Endothelial cell of umbilical vein (primary cell): ENCODE measurements at regions not wholly inside any gene's neighbourhood (a gene's known extent, or its start where the extent isn't known, plus 50 kb on each side); places are given as distances from the start of the nearest gene placed in this dataset.

Experiments
- BruUV-seq: library from RNA; stranded (reverse); fragments of 400-500 nt; replicated peaks from 2 replicates; lab custom pipeline; 2021; lab: Mats Ljungman, UMichigan
- CTCF ChIA-PET: fragments of 300-600, 350-600 bp; sonication (Branson Sonifier 250); formaldehyde crosslinking; loops from one replicate; lab custom pipeline; 2021; ENCODE audit warnings: antibody characterized with exemption, inconsistent platforms; lab: Charles Lee
- POLR2A ChIA-PET: fragments of 300-600, 350-600 bp; sonication (Branson Sonifier 250); formaldehyde crosslinking; loops from one replicate; lab custom pipeline; 2021; ENCODE audit warnings: antibody characterized with exemption, inconsistent platforms; lab: Charles Lee
- DNase-seq: peaks from one replicate; pipeline ENCODE4 v3.0.0-alpha.2; 2011; ENCODE audit warnings: low read depth, low spot score
- FAIRE-seq: peaks from 2 replicates; lab custom pipeline; 2011; peaks lifted over from hg19 to GRCh38; lab: Jason Lieb, UNC
- H2AFZ ChIP-seq: 2 replicates; pipeline ENCODE4 v1.6.0; 2012; ENCODE audit warnings: low read depth, low read length, control low read depth, inconsistent platforms
- H3K27ac ChIP-seq: 2 replicates; pipeline ENCODE4 v1.5.1; 2011; ENCODE audit warnings: low read depth, mild to moderate bottlenecking, control low read depth, low read length, moderate library complexity; ENCODE audit not compliant: insufficient read depth
- H3K27me3 ChIP-seq, 2 experiments: 2 replicates each; pipeline versions ENCODE4 v1.6.0 to v1.6.1; 2011; ENCODE audit warnings: low read length in 2 of 2, mixed read lengths in 1 of 2; ENCODE audit not compliant: control insufficient read depth in 2 of 2, insufficient read depth in 2 of 2
- H3K36me3 ChIP-seq, 2 experiments: 2 replicates in 1 of 2; 3 replicates in 1 of 2; pipeline ENCODE4 v1.5.1; 2011; ENCODE audit warnings: low read length in 2 of 2, mild to moderate bottlenecking in 1 of 2, moderate library complexity in 1 of 2; ENCODE audit not compliant: control insufficient read depth in 2 of 2, insufficient read depth in 2 of 2; ENCODE audit errors: extremely low read depth in 1 of 2
- H3K4me1 ChIP-seq: 3 replicates; pipeline ENCODE4 v1.5.1; 2011; ENCODE audit warnings: mild to moderate bottlenecking, low read length; ENCODE audit not compliant: control insufficient read depth, insufficient read depth; ENCODE audit errors: extremely low read depth
- H3K4me2 ChIP-seq: 2 replicates; pipeline ENCODE4 v1.6.1; 2011; ENCODE audit warnings: low read length, control low read depth, mixed read lengths; ENCODE audit not compliant: insufficient read depth
- H3K4me3 ChIP-seq, 3 experiments: fragments of 200-600 bp in 1 of 3; sonication (generic), shearing (Covaris generic) in 1 of 3; replicated peaks in 1 of 3; 2 replicates each; pipeline ENCODE4 v1.5.1; 2011 to 2016; ENCODE audit warnings: control low read depth in 3 of 3, low read length in 3 of 3, mild to moderate bottlenecking in 2 of 3, inconsistent platforms in 1 of 3, low read depth in 1 of 3, moderate library complexity in 1 of 3; ENCODE audit not compliant: insufficient read depth in 1 of 3
- H3K79me2 ChIP-seq: 2 replicates; pipeline ENCODE4 v1.6.0; 2012; ENCODE audit warnings: low read length, inconsistent platforms; ENCODE audit not compliant: control insufficient read depth, insufficient read depth
- H3K9ac ChIP-seq: replicated peaks from 2 replicates; pipeline ENCODE3; 2011; ENCODE audit warnings: low read length, control low read depth; ENCODE audit not compliant: insufficient read depth; ENCODE audit errors: extremely low read depth
- H3K9me1 ChIP-seq: replicated peaks from 3 replicates; pipeline ENCODE4 v1.6.0; 2011; ENCODE audit warnings: mild to moderate bottlenecking, low read length; ENCODE audit not compliant: control insufficient read depth, insufficient read depth; ENCODE audit errors: extremely low read depth
- H3K9me3 ChIP-seq: replicated peaks from 2 replicates; pipeline ENCODE4 v1.5.1; 2012; ENCODE audit warnings: low read length, inconsistent platforms; ENCODE audit not compliant: control insufficient read depth, insufficient read depth
- H4K20me1 ChIP-seq: replicated peaks from 2 replicates; pipeline ENCODE3; 2011; ENCODE audit warnings: mild to moderate bottlenecking, low read length; ENCODE audit not compliant: control insufficient read depth, insufficient read depth; ENCODE audit errors: extremely low read depth
- EZH2 ChIP-seq: IDR thresholded peaks from 2 replicates; pipeline ENCODE4 v1.6.1; 2012; ENCODE audit warnings: borderline replicate concordance, low read depth, mild to moderate bottlenecking, moderate library complexity, low read length, inconsistent platforms; ENCODE audit not compliant: severe bottlenecking
- FOS ChIP-seq: IDR thresholded peaks from 2 replicates; pipeline ENCODE4 v1.6.1; 2011; ENCODE audit warnings: mild to moderate bottlenecking, low read length, moderate library complexity, borderline replicate concordance; ENCODE audit not compliant: insufficient read depth
- GATA2 ChIP-seq: IDR thresholded peaks from 2 replicates; pipeline ENCODE4 v1.7.0; 2011; ENCODE audit warnings: low read depth, mild to moderate bottlenecking, moderate library complexity, mixed read lengths, low read length; ENCODE audit not compliant: insufficient read length, insufficient read depth
- JUN ChIP-seq: IDR thresholded peaks from 2 replicates; pipeline ENCODE4 v1.6.1; 2011; ENCODE audit warnings: borderline replicate concordance, low read depth; ENCODE audit not compliant: insufficient read length, insufficient read depth
- MYC ChIP-seq: IDR thresholded peaks from one replicate; pipeline ENCODE4 v1.6.1; 2011; ENCODE audit warnings: mild to moderate bottlenecking, low read depth, low read length
- POLR2A ChIP-seq: IDR thresholded peaks from 2 replicates; pipeline ENCODE4 v1.6.1; 2012; ENCODE audit warnings: low read depth, mild to moderate bottlenecking, control low read depth, low read length
- POLR2AphosphoS5 ChIP-seq: IDR thresholded peaks from 2 replicates; pipeline ENCODE4 v1.6.1; 2012; ENCODE audit warnings: low read depth, mild to moderate bottlenecking, control low read depth, low read length, moderate library complexity; ENCODE audit not compliant: insufficient read depth
- dilution Hi-C: fragments of 300-500 bp; cut with MboI; formaldehyde crosslinking; loops from one replicate; pipeline ENCODE4 v1.15.0; 2019; ENCODE audit warnings: low sequenced_read_pairs; ENCODE audit not compliant: extremely low pct_ligation_motif_present
- intact Hi-C: fragments of 100-400 bp; cut with micrococcal nuclease; formaldehyde crosslinking; loops from one replicate; pipeline ENCODE4 v1.10.0; 2022
- TF ChIP-seq, protein P1 (sequence below): IDR thresholded peaks from 2 replicates; pipeline ENCODE4 v1.6.1; 2011; ENCODE audit not compliant: insufficient read depth, insufficient read length
- TF ChIP-seq, protein P2 (sequence below), 2 donors: IDR thresholded peaks; 1 replicate in 1 of 2; 2 replicates in 1 of 2; pipeline ENCODE4 v1.5.1; 2011; ENCODE audit warnings: low read length in 2 of 2, mild to moderate bottlenecking in 2 of 2, moderate library complexity in 2 of 2, control low read depth in 1 of 2, inconsistent platforms in 1 of 2, low read depth in 1 of 2; ENCODE audit not compliant: insufficient read depth in 1 of 2; ENCODE audit errors: extremely low read depth in 1 of 2

DNA sequence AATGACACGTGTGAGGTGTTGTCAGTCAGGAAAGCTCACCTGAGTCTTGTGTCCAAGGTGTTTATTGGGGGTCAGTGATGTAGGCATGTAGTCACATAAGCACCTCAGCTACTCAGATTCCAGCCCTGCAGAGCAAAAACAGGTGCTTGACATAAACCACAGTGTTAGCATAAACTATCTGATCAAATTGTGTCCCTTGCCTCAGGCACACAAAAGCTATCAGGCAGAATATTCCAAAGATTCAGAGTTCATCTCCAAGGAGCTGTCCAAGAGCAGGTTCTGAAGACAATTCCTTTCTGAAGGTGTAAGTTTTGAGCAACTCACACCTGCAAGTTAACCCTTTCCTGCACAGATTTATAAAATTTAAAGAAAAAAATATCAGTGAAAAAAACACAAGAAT lies 102.2 kb upstream of the ITGA1 start:
- no TSS peak for BruUV-seq
- no peak for DNase-seq
- ChIA-PET CTCF (interaction anchor here (1.9 to 2.2 kb wide), 2 partner anchors 8 to 230 kb away, joined by 6 read pairs; no protein-coding TSS in a partner anchor), POLR2A (no interaction called here)
- dilution Hi-C loops (no loop called here), intact Hi-C loops (no loop called here)
- FAIRE-seq: no peak
- H4K20me1 ChIP-seq: no peaks in the 10 kb centered on the region
- H3K36me3 ChIP-seq: no peaks in the 10 kb centered on the region
- H3K27me3 ChIP-seq: no peaks in the 10 kb centered on the region
- H3K9ac ChIP-seq: no peak overlapping the region
- no peak overlapping the region for H2AFZ ChIP-seq
- H3K4me2 ChIP-seq: no peak overlapping the region
- no peak for TF ChIP-seq MYC
- TF ChIP-seq, protein P1, sequence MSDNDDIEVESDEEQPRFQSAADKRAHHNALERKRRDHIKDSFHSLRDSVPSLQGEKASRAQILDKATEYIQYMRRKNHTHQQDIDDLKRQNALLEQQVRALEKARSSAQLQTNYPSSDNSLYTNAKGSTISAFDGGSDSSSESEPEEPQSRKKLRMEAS: no peak
- H3K4me1 ChIP-seq: no peaks in the 10 kb centered on the region
- no peaks in the 10 kb centered on the region for H3K9me3 ChIP-seq
- no peak overlapping the region for H3K27ac ChIP-seq
- H3K79me2 ChIP-seq: no peaks in the 10 kb centered on the region
- H3K9me1 ChIP-seq: no peaks in the 10 kb centered on the region
- no peak overlapping the region for H3K4me3 ChIP-seq

DNA sequence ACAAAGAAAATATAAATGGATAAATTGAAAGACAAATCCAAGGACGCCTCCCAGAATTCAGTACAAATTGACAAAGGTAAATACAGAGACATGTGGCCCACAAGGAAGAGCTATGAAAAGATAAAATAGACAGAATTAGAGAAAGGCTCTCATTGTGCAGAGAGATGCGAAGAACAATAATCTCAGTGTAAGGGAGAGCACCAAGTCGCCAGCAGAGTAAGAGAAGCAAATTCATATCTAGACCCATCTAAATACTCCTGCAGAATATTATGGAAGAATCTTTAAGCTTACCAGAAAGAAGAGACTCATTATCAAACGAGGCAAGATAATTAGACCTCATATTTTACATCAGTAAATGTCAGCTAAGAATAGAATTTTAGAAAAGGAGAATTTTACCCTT lies 101.7 kb upstream of the ITGA1 start:
- Histone ChIP-seq H3K4me3 (no peak overlapping the region), H3K36me3 (no peaks in the 10 kb centered on the region), H3K4me2 (no peak overlapping the region), H2AFZ (no peak overlapping the region), H3K9ac (no peak overlapping the region), H3K27ac (no peak overlapping the region), H3K9me1 (no peaks in the 10 kb centered on the region), H3K9me3 (no peaks in the 10 kb centered on the region), H3K27me3 (no peaks in the 10 kb centered on the region), H3K4me1 (no peaks in the 10 kb centered on the region), H4K20me1 (no peaks in the 10 kb centered on the region), H3K79me2 (no peaks in the 10 kb centered on the region)
- POLR2A ChIA-PET: no interaction called here
- dilution Hi-C loops: no loop called here
- DNase-seq (no peak), FAIRE-seq (no peak)
- CTCF ChIA-PET: interaction anchor here (0.9 to 2.2 kb wide), 3 partner anchors 8 to 230 kb away, joined by 3 to 6 read pairs (median 6); no protein-coding TSS in a partner anchor
- no TSS peak for BruUV-seq
- intact Hi-C loops: no loop called here
- no peak for TF ChIP-seq POLR2AphosphoS5
- no peak for TF ChIP-seq GATA2
- TF ChIP-seq MYC: no peak
- TF ChIP-seq, protein P2, sequence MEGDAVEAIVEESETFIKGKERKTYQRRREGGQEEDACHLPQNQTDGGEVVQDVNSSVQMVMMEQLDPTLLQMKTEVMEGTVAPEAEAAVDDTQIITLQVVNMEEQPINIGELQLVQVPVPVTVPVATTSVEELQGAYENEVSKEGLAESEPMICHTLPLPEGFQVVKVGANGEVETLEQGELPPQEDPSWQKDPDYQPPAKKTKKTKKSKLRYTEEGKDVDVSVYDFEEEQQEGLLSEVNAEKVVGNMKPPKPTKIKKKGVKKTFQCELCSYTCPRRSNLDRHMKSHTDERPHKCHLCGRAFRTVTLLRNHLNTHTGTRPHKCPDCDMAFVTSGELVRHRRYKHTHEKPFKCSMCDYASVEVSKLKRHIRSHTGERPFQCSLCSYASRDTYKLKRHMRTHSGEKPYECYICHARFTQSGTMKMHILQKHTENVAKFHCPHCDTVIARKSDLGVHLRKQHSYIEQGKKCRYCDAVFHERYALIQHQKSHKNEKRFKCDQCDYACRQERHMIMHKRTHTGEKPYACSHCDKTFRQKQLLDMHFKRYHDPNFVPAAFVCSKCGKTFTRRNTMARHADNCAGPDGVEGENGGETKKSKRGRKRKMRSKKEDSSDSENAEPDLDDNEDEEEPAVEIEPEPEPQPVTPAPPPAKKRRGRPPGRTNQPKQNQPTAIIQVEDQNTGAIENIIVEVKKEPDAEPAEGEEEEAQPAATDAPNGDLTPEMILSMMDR (IDR thresholded peaks at IDR 0.05; ENCODE audit: extremely low read depth in 1 of 2, insufficient read depth in 1 of 2, low read depth in 1 of 2, low read length in 2 of 2): no peak
- TF ChIP-seq, protein P1: no peak
- no peak for TF ChIP-seq JUN
- TF ChIP-seq POLR2A: no peak
- TF ChIP-seq FOS: no peak
- TF ChIP-seq EZH2: no peak
